ENCODE measurements at regions not wholly inside any gene's neighbourhood (a gene's known extent, or its start where the extent isn't known, plus 50 kb on each side); places are given as distances from the start of the nearest gene placed in this dataset.
"Not testable (repeated sequence)": the region's sequence is repeated elsewhere in the genome, so short reads cannot be mapped to it uniquely, and the experiment has no call there.

DNA sequence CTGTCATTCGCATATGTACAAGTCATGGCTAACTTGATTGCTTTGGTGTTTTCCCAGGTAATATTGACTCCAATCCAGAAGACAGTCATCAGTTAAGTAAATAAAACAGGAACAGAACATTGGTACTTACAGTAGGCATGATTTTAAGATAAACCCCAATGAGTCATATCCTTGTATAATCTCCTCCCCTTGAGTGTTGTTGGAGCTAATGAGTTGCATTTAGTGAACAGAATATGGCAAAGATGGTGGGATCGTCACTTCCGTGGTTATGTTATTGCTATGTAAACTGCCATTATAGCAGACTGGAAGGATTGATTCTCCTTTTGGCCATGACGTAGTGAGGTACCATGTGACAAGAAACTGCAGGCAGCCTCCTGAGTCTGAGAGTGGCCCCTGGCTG is 102.2 kb downstream of the TMX1 start:
- peak; percentile 29 for DNase-seq (ENCODE audit: low spot score)

DNA sequence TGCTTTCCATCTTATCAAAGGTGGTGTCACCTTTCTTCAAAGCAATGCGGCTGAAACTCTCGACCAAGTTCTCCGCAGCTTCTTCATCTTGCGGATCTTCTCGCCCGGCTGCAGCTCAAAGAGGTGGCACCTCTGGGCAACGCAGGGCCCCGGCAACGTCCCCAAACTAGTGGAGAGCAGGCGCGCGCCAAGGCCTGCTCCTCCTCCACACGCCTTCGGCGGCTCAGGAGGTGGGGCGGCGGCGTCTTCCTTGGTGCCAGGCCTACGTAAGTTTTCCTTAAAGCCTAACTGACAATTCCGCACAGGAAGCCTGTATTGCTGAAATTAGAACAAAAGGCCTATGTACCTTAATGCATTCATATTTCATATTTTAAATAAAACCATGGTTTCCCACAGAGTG is 112.0 kb downstream of the TMX1 start:
- no peak for DNase-seq (ENCODE audit: low spot score)

DNA sequence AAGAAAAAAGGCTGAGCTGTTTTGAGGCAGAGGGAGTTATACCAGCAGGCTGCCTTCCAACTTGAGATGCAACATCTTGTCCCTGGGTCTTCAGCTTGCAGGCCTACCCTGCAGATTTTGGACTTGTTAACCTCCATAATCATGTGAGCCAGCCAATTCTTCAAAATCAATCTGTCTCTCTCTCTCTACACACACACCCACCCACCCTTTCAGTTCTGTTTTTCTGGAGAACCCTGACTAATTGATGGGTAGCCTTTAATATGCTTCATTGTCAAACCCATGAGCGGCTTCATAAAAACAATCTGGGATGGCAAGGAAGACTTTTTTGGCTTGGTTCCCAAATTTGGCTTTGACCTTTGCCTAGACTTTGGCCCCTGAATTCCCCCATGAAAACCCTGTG is 113.9 kb downstream of the TMX1 start:
- DNase-seq (ENCODE audit: low spot score), result no peak

DNA sequence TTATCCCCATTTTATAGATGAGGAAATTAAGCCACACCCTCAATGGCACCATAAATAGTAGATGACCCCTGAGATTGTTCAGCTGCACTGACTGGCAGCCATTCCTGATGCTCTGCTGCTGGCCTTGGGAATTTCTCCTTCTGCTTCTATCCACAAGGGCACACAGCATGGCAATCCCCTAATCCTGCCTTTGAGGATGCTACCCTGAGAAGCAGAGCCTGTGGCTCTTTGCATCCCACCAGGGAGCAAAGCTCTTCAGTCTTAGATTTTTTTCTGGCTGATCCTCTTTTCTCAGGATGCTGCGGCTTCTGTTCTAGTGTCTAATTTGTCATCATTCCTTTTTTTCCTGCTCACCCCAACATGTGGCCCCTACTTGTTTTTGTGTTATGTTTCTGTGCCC is 114.8 kb downstream of the TMX1 start:
- DNase-seq (ENCODE audit: low spot score), result no peak

DNA sequence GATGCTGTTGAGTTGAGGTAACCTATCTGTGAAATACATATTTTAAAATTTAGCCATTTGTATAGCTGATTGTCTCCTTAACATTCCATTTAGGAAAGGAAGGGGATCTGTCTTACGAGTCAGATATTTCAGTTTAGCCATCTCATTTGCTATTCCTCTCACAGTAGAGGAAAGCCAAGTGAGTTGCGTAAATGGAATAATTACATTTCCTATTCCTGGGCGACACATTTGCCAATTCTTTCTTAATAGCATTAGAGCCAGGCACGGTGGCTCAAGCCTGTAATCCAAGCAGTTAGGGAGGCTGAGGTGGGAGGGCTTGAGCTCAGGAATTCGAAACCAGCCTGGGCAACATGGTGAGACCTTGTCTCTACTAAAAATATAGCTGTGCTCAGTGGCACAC is 116.3 kb downstream of the TMX1 start:
- DNase-seq (ENCODE audit: low spot score), result no peak

DNA sequence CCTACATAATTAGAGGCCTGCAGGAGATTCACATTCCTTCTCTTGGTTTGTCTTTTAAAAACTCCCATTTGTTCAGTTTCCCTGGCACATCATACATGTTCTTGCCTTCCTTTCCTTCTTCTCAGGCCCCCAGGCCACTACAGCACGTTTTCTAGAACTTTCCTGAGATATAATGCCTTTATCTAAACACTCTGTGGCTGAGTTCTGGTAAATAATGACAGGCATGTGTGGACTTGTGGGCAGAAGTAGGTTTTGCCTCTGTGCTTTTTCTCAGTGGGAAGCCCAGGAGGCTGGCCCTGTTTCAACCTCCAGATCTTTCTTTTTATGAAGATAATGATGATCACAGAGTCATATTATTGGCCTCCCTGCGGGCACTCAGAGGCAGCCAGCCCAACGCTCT is 117.2 kb downstream of the TMX1 start:
- DNase-seq (ENCODE audit: low spot score), result no peak

DNA sequence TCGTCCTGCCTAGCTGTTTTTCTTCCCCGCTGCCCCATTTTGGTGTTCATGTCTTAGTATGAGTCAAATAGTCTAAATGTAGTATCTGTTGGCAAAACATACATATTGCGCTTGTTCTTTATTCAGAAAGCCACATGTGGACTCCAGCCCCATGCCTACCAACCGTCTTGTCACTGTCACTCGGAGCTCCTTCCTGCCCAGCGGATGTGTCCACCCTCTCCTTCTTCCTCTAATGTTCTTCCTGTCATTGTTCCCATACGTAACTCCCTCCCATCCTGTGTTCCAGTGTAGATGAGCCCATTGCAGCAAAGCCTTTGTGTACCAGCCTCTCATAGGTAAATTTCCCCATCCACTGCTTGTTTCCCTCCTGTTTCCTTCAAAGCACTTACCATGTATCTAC is 120.5 kb downstream of the TMX1 start:
- DNase-seq (ENCODE audit: low spot score), result no peak

DNA sequence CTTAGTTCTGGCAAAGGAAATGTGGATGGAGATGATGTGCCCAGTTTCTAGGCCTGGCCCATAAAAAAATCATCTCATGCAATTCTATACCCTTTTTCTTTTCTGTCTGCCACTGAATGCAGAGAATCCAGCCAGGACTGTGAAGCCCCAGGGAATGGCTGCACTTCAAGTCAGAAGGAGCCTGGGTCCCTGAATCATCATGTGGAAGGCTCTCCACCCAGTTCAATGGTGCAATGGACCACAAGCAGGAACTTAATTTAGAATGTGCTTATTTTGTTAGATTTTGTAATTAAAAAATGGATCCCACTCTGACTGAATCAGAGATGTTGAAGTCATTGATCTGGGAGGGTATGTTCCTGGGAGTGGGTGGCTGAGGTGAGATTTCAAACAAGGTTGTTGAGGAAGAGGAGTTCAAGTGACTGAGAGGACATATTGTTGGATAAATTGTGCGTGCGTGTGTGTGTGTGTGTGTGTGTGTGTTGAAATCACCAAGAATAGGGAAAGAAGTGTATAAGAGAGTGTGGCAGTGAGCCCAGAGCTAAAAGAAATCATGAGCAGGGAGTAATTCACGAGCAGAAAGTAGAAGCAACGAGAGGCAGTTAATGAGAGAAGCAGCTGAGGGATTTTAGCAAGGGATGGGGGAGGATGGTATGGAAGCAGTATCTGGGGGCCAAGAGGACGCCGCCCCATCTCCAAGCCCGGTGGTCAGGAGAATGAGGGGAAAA is 125.4 kb downstream of the TMX1 start:
- DNase-seq (ENCODE audit: low spot score), result no peak

DNA sequence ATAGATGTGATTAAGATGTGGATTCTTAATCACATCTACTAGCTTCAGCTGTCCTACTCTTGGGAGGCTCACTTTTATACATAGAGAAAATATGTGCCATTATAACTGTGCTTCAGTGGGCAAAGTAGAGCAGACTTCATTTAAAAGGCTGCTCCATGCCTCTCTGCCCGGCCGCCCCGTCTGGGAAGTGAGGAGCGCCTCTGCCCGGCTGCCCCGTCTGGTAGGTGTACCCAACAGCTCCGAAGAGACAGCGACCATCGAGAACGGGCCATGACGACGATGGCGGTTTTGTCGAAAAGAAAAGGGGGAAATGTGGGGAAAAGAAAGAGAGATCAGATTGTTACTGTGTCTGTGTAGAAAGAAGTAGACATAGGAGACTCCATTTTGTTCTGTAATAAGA is 126.4 kb downstream of the TMX1 start:
- not testable (repeated sequence) for DNase-seq (ENCODE audit: low spot score)

DNA sequence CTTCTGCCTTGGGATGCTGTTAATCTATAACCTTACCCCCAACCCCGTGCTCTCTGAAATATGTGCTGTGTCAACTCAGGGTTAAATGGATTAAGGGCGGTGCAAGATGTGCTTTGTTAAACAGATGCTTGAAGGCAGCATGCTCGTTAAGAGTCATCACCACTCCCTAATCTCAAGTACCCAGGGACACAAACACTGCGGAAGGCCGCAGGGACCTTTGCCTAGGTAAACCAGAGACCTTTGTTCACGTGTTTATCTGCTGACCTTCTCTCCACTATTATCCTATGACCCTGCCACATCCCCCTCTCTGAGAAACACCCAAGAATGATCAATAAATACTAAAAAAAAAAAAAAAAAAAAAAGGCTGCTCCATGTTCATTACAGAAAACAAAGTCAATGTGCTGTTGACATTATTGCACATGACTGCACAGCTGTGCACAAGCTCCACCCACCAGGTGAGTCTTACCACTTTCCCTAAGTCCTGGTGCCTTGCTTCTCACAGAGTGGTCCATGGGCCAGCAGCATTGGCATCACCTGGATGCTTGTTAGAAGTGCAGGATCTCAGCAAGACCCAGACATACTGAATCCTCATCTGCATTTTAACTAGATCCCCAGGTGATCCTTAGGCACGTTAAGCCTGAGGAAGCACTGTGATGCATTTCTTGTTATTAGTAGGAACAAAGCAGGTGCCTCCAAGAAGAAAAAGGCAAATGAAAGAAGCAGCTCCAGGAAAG is 127.0 kb downstream of the TMX1 start:
- not testable (repeated sequence) for DNase-seq (ENCODE audit: low spot score)

DNA sequence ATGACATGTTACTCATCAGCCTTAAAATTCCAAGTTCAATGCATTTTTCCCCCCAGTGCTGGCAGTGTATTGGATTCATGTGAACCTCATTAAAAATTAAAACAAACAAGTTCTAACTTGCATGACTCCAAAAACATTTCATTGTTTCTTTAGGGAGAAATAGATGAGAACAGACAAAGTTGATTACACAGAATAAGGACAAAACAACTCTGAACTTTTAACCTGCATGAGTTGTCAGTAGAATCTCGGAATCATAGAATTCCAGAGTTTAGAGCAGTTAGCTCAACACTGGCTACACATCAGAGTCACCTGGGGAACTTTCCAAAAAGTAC is 127.5 kb downstream of the TMX1 start:
- no peak for DNase-seq (ENCODE audit: low spot score)

DNA sequence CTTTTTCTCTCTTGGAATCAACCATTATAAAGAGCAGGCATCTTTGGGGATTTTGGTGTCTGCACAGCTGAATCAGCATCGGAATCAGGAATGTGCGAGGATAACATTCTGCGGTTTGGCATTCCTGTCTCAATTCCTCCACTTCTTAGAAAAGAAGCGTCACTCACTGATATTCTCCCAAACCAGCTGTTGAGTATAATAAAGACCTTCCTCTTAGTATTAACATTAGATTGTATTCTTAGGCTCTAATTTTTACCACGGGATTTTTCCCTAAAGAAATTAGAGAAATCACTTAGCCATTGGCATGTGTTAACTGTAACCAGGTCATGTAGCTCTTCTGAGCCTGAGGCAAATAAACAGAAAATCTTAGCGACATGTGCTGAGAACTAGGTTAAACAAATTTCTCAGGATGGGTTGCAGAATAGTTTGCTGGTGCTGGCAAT is 128.7 kb downstream of the TMX1 start:
- DNase-seq (ENCODE audit: low spot score), result no peak

DNA sequence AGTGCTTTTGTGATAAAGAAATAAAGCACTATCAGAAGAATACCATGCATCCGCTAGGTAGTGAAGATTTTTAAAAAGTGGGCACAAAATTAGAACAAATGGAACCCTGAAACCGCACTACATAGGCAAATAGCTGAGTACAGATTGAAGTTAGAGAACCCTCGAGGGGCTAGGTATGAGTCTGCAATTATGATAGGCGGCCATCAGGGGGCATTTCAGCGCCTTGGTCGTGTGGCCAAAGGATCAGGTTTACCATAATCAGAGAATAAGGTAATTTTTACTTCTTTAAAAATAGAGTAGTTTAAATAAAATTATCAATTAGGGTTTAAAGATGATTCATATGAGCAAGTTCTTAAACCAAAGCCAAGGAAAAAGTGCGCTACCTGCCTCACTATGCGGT is 129.8 kb downstream of the TMX1 start:
- DNase-seq (ENCODE audit: low spot score), result no peak

DNA sequence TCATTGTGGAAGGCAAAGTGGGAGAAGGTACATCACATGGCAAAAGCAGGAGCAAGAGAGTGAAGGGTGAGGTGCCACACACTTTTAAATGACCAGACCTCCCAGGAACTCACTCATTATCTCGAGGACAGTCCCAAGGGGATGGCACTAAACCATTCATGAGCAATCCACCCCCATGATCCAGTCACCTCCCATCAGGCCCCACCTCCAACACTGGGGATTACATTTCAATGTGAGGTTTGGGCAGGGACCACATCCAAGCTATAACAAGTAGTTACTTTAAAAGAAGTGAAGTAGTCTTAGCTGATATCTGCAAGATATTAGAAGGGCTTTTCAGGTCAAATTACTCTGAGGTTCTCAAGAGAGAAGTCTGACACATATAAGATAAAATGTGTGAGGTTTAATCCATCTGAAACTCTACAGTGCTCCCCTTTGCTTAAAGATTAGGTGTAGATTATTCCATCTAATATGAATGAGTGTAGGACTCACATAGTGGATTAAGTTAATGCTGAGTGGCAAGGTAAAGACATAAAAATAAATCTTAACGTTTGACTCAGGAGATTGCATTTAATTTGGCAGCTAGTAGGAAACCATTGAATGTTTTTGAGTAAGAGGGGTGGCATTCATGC is 130.8 kb downstream of the TMX1 start:
- no peak for DNase-seq (ENCODE audit: low spot score)

DNA sequence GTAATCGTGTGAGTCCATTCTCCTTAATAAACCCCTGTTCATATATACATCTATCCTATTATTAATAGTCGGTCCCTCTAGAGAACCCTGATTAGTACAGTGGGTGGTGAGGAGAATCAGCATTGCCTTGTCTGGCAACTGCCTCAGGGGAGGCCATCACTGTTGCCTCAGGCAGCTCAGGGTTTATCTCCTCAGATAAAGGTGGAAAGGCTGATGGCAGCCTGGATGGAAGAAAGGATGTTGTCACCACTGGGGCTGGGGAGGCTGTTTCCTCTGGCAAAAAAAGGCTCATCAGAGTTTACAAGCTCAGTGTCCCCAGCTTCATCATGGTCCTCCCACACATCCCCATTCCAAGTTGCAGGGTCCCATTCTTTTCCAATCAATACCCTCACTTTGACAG is 137.1 kb downstream of the TMX1 start:
- not testable (repeated sequence) for DNase-seq (ENCODE audit: low spot score)

DNA sequence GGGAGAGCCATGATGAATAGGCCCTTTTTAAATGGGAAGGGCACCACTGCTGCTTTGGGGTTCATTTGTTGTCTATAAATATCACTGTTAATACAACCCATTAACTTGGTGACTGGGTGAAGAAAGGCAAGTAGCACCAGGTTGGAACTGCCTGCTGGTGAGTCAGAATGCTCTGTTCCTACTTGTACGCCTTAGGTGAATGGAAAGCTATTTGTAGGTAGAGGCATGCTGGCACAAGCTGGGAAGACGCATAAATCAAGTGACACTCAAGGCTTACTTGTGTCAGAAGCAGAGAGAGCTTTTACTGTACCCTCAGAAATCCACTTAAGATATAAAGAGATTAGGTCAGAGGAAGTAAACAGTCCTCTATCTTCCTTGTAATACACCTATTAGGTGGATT is 142.5 kb downstream of the TMX1 start:
- no peak for DNase-seq (ENCODE audit: low spot score)

DNA sequence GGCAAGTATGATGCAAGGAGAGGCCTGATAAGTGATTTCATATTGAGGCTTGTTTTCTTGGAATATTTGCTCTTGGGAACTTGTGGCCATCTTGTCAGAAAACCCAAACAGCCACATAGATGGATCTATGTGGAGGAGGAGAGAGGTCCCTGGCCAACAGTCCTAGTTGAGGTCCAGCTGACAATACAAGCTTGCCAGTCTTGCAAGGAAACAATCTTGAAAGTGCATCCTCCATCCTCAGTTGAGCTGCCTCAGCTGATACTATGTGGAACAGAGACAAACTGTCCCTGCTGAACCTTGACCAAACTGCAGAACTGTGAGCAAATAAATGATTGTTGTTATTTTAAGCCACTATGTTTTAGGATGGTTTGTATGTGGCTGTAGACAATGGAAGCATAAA is 146.4 kb downstream of the TMX1 start:
- no peak for DNase-seq (ENCODE audit: low spot score)

DNA sequence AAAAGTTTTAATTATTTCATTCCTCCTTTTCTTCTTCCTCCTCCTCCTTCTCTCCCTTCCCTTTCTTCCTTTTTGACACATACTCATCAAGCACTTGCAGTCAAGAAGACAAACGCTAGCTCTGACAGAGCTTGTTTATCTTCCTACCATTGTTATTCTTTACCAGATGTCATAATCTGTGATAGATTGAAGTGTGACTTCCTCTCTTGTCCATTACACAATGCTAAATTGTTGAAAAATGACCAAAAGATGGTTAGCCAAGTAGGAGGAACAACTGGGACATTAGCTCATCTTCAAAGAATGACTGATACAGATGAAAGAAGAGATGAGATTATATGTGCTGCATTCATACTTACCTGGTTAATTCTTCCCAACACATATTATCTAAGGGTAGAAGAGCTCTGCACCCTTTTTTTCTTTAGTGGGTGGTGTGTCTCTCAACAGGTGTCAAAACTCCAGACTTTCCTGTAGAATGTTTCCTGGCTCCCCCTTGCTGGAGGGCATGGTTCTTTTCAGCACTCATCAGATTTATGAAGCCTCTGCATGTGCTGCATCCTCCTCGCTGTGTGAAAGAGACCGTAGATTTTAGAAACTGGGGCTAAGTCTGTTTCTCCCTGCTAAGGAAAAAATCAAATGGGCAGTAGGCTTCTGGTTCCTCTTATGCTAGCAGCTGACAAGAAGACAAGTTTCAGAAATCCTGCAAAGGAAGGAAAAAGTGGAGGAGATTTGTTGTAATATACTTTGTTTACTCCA is 147.1 kb downstream of the TMX1 start:
- DNase-seq (ENCODE audit: low spot score), result no peak

DNA sequence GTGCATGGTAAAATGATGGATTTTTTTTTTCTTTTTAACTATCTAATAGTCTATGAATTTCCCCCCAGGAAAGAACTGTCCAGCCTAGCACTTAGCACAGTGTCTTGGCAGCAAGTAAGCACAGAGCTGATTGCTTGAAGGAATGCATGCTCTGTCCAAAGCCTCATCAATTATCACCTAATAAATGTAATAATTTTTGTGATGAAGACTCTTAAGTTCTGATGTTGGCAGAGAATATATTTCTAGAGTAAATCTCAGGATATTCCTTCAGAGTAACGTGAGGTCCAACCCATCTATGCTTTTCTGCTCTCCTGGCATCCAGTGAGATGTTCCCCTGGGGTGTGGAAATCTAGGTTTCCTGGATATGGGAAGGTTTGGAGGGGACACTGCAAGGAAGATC is 152.4 kb downstream of the TMX1 start:
- no peak for DNase-seq (ENCODE audit: low spot score)

DNA sequence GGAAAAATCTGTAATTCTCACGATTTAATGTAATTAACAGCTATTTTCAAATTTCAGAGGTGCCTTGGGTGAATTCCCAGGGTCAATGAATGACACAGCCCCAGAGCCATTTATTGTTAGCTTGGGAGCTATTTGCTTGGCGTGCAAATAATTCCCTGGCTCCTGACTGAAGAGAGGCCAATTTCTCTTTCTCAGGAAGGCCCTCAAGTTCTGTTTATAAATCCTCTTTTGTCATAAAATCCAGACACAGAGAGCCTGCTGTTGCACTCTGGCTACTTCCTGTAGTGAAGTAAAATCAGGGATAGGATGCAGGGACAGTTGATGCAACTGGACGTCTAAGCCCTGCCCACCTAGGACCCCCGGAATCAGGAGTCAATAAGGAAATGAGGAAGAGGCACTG is 154.3 kb downstream of the TMX1 start:
- DNase-seq (ENCODE audit: low spot score), result no peak

DNA sequence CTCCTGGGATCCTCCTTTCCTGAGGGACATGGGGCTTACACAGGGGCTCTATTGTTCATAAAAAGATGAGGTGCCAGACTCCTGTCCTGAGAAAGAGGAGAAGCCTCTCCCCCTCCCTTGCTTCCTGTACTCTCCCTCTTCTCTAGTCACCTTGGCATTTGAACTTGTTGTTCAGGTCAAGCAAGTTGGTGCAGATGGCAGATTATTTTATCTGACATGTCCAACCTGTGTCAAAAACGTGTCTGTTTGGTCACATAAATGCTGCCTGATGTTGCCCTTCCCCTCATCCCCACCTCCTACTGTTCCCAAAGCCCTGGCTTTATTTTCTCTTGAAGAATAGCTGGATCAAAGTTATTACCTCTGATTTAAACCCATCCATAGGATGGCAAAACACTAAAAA is 154.8 kb downstream of the TMX1 start:
- DNase-seq (ENCODE audit: low spot score), result no peak

DNA sequence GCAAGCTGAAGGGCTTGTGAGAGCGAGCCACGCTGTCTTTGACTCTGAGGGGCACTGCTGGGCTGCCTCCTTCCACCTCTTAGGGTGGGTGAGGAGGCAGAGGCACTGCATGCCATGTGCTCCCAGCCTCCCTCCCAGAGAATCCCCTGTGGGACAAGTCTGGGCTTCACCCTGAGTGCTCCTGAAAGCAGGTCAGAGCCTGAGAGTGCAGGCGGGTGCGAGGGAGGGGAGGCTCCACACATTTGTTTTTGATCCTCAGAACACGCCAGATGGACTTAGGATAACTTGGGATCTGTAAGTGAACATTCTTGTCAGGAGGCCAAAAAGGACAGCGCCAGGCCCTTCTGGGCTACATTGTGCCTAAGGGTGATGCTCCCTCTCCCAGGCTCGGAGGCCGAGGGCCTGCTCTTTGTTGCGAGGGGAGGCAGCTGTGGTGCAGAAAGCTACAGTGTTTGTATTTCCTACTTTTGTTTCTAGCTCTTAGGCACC is 155.4 kb downstream of the TMX1 start:
- no peak for DNase-seq (ENCODE audit: low spot score)
